ENCODE measurements at regions not wholly inside any gene's neighbourhood (a gene's known extent, or its start where the extent isn't known, plus 50 kb on each side); places are given as distances from the start of the nearest gene placed in this dataset.

DNA sequence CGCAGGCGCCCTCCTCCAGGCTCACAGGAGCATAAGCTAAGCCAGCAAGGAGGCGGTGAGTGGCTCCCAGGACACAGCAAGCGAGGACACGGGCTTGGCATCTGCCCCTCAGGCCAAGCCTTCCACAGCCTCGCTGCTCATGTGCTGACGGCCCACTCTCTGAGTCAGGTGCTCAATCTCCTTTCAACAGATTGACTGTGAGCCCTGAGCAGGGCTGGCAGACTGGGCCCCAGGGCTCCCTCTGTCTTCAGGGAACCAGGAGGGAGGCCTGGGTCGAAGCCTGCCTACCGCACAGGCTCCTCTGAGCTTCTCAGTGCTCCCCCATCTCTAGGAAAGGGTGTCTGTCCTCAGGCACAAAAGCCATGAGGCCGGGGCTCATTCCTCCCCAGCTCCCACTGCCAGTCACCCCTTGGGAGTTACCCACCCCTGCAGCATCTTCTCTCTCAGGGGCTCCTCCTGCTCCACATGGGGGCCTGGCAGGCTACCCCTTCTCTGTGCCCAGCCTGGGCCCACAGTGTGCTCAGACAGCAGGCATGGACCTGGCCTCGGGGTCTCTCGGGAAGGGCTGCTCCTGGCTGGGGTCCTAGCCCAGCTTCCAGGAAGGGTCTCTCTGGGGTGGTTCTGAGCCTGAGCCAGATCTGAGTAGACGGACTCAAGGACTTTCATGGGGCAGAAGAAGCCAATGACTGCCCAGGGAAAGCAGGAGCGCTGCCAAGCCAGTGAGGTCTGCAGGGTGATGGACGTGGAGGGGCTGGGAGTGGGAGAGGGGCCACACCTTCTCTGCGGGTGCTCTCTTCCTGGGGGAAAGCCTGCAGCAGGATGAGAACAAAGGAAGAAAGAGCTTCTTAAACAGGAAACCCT, 138.0 kb upstream of the GPC1 start:
- no peaks in the 10 kb centered on the region for H3K36me3 ChIP-seq (ENCODE audit: insufficient read depth)
- 84% methylated on average over 16 of the region's 16 CpGs for WGBS
- H3K4me3 ChIP-seq (ENCODE audit: low read depth, low read length), result no peak overlapping the region
- DNase-seq (ENCODE audit: extremely low spot score), result no peak
- H3K27ac ChIP-seq (ENCODE audit: low read depth), result no peak overlapping the region
- H3K4me1 ChIP-seq (ENCODE audit: insufficient read depth), result no peaks in the 10 kb centered on the region

DNA sequence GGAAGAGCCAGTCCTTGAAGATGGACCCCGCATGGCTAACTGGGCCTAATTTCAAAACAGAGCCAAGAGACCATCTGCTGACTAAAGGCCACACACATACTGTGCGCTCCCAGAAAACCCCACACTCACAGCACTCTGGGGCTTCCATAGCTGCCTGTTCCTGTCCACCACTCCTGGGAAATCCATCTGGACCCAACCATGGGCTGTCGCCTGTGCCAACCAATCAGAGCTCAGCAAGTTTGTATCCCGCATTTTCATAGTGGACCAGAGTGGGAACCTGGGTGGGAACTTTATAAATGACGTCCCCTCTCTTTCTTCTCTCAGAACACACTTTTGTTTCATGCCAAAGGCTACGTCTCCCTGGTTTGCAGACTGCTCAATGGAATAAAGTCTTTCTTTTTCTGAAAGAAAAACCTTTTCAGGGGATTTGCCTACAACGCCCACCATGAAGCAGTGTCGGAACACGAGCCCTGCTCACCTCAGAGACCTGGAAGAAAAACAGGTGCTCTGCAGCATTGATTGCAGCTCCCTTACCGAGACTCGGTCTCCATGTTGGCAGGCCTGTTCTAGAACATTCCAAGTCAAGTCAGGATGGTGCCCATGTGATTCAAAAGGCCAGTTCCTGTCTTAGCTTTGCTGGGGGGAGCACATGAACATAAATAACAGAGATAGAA, 137.2 kb upstream of the GPC1 start:
- 86% methylated on average over 11 of the region's 11 CpGs for WGBS
- H3K27ac ChIP-seq (ENCODE audit: low read depth), result no peak overlapping the region
- H3K4me3 ChIP-seq (ENCODE audit: low read depth, low read length), result no peak overlapping the region
- no peaks in the 10 kb centered on the region for H3K4me1 ChIP-seq (ENCODE audit: insufficient read depth)
- no peaks in the 10 kb centered on the region for H3K36me3 ChIP-seq (ENCODE audit: insufficient read depth)
- no peak for DNase-seq (ENCODE audit: extremely low spot score)

DNA sequence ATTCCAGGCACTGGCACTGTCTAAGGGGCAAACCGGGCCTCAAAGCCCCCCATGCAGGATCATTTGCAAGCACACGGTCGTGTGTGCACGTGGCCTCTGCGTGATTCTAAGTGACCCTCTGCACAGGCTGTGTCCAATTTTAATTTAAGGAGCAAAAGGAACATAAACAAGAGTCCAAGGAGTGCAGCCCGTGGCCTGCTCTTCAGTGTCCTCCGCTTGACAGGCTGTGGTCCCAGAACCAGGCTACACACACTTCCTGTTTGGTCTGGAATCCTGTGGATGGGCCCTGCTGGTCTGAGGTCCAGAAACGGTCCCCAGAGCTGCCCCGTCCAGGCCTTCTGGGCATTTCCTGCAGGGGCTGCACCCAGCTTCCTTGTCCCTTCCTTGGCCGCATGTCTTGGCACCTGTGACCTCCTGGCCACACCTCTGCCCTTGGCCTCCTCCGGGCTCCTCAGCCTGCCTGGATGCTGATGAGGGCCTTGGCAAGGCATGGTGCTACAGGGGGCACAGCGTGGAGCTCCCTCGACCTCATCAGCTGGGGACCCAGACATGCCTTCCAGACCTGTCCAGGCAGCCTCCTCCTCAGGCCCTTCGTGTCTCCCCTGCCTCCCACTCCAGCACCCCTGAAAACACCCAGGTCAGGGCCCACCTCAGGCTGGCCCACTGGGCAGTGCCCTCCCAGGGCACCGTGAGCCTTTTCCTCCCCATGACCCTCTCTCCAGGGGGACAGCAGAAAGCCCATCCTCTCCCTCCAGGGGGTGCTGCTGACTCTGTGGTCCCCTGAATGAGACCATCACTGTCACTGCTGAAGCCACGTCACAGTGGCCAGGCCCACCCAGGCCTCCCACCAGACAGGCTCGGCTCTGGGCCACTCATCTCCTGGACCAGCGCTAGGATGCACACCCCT, 136.4 kb upstream of the GPC1 start:
- Histone ChIP-seq H3K4me1 (ENCODE audit: insufficient read depth) (no peaks in the 10 kb centered on the region), H3K36me3 (ENCODE audit: insufficient read depth) (no peaks in the 10 kb centered on the region), H3K4me3 (ENCODE audit: low read depth, low read length) (no peak overlapping the region), H3K27ac (ENCODE audit: low read depth) (no peak overlapping the region)
- WGBS, result 93% methylated on average over 18 of the region's 18 CpGs
- no peak for DNase-seq (ENCODE audit: extremely low spot score)

DNA sequence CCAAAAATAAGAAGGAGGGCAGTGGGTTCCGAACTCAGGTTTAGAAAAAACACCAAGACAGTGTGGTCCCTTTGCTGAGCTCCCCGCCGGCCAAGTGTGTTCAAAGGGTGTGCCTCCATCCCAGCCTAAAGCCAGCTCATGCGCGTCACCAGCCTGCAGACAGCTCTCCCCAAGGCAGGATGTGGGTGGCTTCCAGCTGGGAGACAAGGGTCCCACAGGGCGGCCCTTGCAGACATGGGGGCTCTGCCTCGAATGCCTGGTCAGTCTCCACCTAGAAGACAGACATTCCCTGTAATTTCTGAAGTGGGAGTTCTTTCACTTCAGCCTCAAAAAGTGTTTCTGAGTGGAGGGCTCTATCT, 135.8 kb upstream of the GPC1 start:
- no peaks in the 10 kb centered on the region for H3K36me3 ChIP-seq (ENCODE audit: insufficient read depth)
- no peak overlapping the region for H3K4me3 ChIP-seq (ENCODE audit: low read depth, low read length)
- 82% methylated on average over 7 of the region's 7 CpGs for WGBS
- H3K27ac ChIP-seq (ENCODE audit: low read depth), result no peak overlapping the region
- DNase-seq (ENCODE audit: extremely low spot score), result no peak
- no peaks in the 10 kb centered on the region for H3K4me1 ChIP-seq (ENCODE audit: insufficient read depth)

DNA sequence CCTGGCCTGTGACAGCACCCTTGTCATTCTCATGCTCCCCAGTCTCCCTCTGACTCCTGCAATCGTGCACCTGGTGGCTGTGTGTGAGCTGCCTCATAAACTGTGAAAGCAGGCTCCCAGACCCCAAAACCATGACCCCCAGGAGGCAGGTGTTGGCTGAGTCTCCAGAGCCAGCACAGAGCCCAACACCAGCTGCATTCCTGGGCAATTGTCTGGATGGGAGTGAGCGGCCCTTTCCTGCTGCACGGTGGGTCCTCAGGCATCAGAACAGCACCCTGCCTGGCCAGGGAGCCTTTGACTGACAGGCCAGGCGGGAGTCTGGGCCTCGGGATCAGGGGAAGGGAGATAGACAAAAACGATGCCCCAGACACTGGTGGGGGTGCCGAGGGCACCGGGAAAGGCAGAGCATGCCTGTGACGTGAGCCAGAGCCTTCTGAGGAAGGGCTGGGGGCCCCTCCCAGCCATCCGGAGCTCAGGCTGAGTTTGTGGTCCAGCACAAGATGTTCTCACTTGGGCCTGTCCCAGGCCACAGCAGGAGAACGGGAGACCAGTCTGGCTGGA, 135.1 kb upstream of the GPC1 start:
- no peak for DNase-seq (ENCODE audit: extremely low spot score)
- Histone ChIP-seq H3K36me3 (ENCODE audit: insufficient read depth) (no peaks in the 10 kb centered on the region), H3K4me3 (ENCODE audit: low read depth, low read length) (no peak overlapping the region), H3K4me1 (ENCODE audit: insufficient read depth) (no peaks in the 10 kb centered on the region), H3K27ac (ENCODE audit: low read depth) (no peak overlapping the region)
- WGBS, result 66% methylated on average over 11 of the region's 11 CpGs

DNA sequence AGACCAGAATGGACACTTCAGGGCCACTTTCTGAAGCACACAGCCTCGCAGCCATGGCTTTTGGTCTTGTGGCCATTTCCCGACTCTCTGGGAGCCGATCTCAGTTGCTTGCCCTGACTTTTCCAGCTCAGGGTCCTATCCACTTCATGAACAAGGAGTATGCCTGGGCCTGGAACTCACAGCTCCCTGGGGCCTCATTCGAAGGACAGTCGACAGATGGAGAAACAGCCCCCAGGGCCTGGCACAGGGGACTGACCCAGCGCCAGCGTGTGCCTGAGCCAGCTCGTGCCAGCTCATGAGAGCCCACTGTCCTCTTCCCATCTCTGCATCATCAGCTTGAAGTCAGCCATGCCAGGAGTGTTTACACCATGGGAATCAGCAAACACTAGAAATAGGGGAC, 134.6 kb upstream of the GPC1 start:
- 94% methylated on average over 8 of the region's 8 CpGs for WGBS
- H3K36me3 ChIP-seq (ENCODE audit: insufficient read depth), result no peaks in the 10 kb centered on the region
- no peaks in the 10 kb centered on the region for H3K4me1 ChIP-seq (ENCODE audit: insufficient read depth)
- no peak for DNase-seq (ENCODE audit: extremely low spot score)
- H3K4me3 ChIP-seq (ENCODE audit: low read depth, low read length), result no peak overlapping the region
- no peak overlapping the region for H3K27ac ChIP-seq (ENCODE audit: low read depth)

DNA sequence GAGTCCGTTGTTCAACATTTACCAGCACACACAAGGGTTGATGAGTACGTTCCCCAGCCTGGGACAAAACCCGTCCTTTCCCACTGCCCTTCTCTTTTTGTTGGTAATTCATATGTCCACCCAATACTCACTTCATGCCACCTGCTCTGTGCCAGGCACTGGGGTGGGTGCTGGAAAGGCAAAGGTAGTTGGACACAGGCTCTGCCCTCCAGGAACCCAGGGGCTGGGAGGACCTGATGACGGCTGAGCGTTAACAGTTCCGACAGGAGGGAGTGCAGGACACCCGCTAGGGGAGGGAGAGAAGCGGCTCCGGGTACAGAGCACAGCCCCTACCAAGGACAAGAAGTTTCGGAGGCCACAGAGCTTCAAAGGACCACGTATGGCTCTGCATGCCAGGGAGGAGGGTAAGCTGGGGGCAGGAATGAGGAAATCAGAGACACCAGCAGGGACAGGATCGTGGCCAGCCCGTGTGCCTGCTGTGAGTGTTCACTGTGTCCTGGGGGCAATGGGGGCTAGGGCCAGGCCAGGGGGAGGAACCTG, 134.1 kb upstream of the GPC1 start:
- H3K4me3 ChIP-seq (ENCODE audit: low read depth, low read length), result no peak overlapping the region
- no peak overlapping the region for H3K27ac ChIP-seq (ENCODE audit: low read depth)
- no peaks in the 10 kb centered on the region for H3K36me3 ChIP-seq (ENCODE audit: insufficient read depth)
- WGBS, result 91% methylated on average over 13 of the region's 13 CpGs
- H3K4me1 ChIP-seq (ENCODE audit: insufficient read depth), result no peaks in the 10 kb centered on the region
- DNase-seq (ENCODE audit: extremely low spot score), result no peak

DNA sequence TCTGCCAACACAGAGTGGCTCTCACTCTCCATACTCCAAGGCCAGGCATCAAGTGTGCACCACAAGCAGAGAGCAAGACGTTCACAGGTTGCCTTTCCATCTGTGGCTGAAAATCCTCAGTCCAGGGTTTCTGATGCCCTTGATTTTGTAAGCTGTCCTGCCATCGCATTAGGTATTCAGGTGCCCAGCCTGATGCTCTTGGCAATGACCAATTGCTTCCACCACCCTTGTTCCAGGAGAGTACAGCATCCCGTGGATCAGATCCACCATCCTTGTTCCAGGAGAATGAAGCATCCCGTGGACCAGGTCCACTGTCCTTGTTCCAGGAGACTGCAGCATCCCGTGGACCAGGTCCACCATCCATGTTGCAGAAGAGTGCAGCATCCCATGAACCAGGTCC, 133.4 kb upstream of the GPC1 start:
- H3K4me3 ChIP-seq (ENCODE audit: low read depth, low read length), result no peak overlapping the region
- H3K27ac ChIP-seq (ENCODE audit: low read depth), result no peak overlapping the region
- WGBS, result 94% methylated on average over 5 of the region's 5 CpGs
- no peaks in the 10 kb centered on the region for H3K36me3 ChIP-seq (ENCODE audit: insufficient read depth)
- H3K4me1 ChIP-seq (ENCODE audit: insufficient read depth), result no peaks in the 10 kb centered on the region
- no peak for DNase-seq (ENCODE audit: extremely low spot score)

DNA sequence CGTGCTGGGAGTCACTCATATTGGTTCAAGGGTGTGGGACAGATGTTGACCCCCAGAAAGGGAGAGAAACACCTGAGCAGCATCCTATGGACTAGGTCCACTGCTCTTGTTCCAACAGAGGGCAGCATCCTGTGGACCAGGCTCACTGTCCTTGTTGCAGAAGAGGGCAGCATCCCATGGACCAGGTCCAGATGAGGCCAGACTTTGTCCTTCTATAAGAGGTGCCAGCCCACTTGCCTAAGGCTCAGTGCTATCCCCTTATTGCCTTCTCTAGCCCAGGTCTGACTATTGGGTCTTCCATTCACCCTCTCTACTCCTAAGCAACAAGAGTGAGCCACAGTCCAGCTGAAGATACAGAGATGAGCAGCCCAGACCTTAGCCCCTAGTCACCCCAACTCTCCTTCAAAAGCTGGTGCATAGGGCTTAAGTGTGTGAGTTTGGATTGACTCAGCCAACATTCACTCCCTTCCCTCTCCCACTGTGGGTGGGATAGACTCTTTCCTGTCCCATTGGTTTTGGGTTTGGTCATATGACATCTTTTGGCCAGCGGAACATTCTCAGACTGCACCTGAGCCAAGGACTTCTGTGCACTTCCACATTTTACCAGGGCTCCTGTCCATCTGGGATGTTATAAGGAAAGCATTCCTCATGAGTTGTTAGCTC, 132.4 kb upstream of the GPC1 start:
- WGBS, result 94% methylated on average over 2 of the region's 2 CpGs
- DNase-seq (ENCODE audit: extremely low spot score), result no peak
- H3K4me1 ChIP-seq (ENCODE audit: insufficient read depth), result no peaks in the 10 kb centered on the region
- no peak overlapping the region for H3K4me3 ChIP-seq (ENCODE audit: low read depth, low read length)
- no peak overlapping the region for H3K27ac ChIP-seq (ENCODE audit: low read depth)
- no peaks in the 10 kb centered on the region for H3K36me3 ChIP-seq (ENCODE audit: insufficient read depth)

DNA sequence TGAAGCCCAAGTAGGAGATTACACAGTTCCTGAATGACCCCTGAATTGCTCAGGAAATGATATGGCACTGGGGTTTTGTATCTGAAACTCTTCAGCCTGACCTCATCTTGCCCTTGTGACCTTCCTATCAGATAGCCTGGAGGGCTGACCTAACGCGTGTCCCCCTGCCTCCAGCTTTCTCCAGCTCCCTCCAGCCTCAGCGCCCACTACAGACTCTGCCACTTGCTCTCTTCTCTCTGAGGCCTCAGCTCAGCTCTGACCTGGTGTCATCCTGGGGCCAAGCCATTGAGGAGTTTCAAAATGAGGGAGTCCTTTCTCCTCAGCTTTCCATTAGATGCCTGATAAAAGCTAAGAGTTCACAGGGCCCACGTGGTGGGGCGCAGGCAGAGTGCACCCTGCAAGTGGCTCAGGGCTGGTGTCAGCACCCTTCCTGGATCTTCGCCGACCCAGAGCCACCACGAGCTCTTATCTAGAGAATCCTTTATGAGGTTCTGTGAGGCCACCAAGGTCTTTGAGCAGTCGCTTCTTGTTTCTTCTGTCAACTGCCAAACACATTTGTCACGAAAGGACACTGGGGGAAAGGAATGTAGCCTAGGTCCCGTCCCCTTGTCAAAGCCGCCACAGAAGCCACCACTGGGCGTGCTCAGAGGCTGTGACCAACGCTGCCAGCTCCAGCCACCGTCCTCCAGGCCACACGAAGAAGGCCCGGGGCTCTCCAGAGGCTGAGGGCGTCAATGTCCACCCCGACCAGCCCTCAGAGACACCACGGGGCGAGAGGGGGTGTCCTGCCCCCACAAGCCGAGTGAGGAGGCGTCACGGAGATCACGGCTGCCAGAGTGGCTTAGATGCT, 131.3 kb upstream of the GPC1 start:
- Histone ChIP-seq H3K27ac (ENCODE audit: low read depth) (no peak overlapping the region), H3K36me3 (ENCODE audit: insufficient read depth) (no peaks in the 10 kb centered on the region), H3K4me1 (ENCODE audit: insufficient read depth) (no peaks in the 10 kb centered on the region), H3K4me3 (ENCODE audit: low read depth, low read length) (no peak overlapping the region)
- no peak for DNase-seq (ENCODE audit: extremely low spot score)
- 88% methylated on average over 25 of the region's 25 CpGs for WGBS

DNA sequence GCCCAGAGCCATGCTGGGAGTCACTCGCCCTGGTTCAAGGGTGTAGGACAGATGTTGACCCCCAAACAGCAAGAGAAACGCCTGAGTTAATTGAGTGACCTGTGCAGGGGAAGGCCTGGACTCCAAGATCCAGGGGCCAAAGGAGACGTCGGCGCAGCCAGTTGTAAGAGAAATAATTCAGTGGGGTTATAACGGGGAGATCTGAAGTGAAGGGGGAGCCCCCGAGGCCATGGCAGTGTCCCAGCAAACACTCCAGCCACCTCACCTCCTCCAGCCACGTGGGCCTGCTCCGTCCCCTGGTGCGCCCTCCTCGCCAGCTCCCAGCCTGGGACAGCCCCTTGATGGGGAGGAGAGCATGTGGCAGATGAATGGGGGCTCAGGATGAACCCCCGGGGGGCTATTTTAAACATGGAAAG, 130.7 kb upstream of the GPC1 start:
- no peak overlapping the region for H3K4me3 ChIP-seq (ENCODE audit: low read depth, low read length)
- no peak for DNase-seq (ENCODE audit: extremely low spot score)
- no peaks in the 10 kb centered on the region for H3K36me3 ChIP-seq (ENCODE audit: insufficient read depth)
- H3K27ac ChIP-seq (ENCODE audit: low read depth), result no peak overlapping the region
- no peaks in the 10 kb centered on the region for H3K4me1 ChIP-seq (ENCODE audit: insufficient read depth)
- WGBS, result 84% methylated on average over 12 of the region's 12 CpGs

DNA sequence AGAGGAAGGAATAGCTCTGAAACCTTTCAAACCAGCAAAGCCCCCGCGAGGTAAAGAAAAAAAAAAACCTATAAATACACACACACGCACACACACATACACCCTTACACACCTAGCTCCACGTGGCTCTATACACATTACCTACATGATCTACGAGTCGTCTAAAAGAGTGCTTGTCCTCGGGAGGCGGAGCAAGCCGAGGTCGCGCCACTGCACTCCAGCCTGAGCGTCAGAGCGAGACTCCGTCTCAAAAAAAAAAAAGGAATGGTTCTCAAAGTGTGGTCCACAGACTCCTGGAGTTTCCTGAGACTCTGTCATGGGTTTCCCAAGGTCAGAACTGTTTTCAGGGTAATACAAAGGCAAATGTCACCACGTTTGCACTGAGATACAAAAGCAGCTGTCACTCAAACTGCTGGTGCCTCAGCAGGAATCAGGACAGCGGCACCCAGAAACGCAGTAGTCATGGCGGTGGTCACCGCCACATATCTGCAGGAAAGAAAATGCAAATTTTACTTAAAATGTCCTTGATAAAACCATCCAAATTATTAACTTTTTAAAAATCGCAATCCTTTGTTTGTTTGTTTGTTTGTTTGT, 130.0 kb upstream of the GPC1 start:
- H3K27ac ChIP-seq (ENCODE audit: low read depth), result no peak overlapping the region
- no peak overlapping the region for H3K4me3 ChIP-seq (ENCODE audit: low read depth, low read length)
- H3K4me1 ChIP-seq (ENCODE audit: insufficient read depth), result no peaks in the 10 kb centered on the region
- no peaks in the 10 kb centered on the region for H3K36me3 ChIP-seq (ENCODE audit: insufficient read depth)
- WGBS, result 75% methylated on average over 20 of the region's 20 CpGs
- DNase-seq (ENCODE audit: extremely low spot score), result no peak
